ENCODE measurements at regions not wholly inside any gene's neighbourhood (a gene's known extent, or its start where the extent isn't known, plus 50 kb on each side); places are given as distances from the start of the nearest gene placed in this dataset.

GRCh38 chr2:60007671-60008070 lies 545.8 kb downstream of the BCL11A start:
- TF ChIP-seq, protein P1, sequence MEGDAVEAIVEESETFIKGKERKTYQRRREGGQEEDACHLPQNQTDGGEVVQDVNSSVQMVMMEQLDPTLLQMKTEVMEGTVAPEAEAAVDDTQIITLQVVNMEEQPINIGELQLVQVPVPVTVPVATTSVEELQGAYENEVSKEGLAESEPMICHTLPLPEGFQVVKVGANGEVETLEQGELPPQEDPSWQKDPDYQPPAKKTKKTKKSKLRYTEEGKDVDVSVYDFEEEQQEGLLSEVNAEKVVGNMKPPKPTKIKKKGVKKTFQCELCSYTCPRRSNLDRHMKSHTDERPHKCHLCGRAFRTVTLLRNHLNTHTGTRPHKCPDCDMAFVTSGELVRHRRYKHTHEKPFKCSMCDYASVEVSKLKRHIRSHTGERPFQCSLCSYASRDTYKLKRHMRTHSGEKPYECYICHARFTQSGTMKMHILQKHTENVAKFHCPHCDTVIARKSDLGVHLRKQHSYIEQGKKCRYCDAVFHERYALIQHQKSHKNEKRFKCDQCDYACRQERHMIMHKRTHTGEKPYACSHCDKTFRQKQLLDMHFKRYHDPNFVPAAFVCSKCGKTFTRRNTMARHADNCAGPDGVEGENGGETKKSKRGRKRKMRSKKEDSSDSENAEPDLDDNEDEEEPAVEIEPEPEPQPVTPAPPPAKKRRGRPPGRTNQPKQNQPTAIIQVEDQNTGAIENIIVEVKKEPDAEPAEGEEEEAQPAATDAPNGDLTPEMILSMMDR (IDR thresholded peaks at IDR 0.05), result no peak
- no peak for TF ChIP-seq POLR2A (IDR thresholded peaks at IDR 0.05)
